B cell (primary cell): ENCODE measurements at regions not wholly inside any gene's neighbourhood (a gene's known extent, or its start where the extent isn't known, plus 50 kb on each side); places are given as distances from the start of the nearest gene placed in this dataset.

Source experiments
- ATAC-seq: fragments of 200-7000 bp; cut with Tn5 transposase; one replicate; pipeline ENCODE4 v1.10.0; 2021; ENCODE audit warnings: low read depth, mild to moderate bottlenecking, moderate number of reproducible peaks, moderate library complexity
- CTCF ChIA-PET: fragments of 350-600 bp; sonication (Branson Sonifier 250); formaldehyde crosslinking; loops from one replicate; lab custom pipeline; 2021; ENCODE audit warnings: antibody characterized with exemption, inconsistent platforms; lab: Charles Lee
- POLR2A ChIA-PET: fragments of 350-600 bp; sonication (Branson Sonifier 250); formaldehyde crosslinking; loops from one replicate; lab custom pipeline; 2021; ENCODE audit warnings: antibody characterized with exemption; lab: Charles Lee
- DNase-seq: peaks from one replicate; pipeline ENCODE4 v3.0.0; 2013
- H2AFZ ChIP-seq: 2 replicates; pipeline ENCODE4 v1.6.1; 2012; ENCODE audit warnings: mild to moderate bottlenecking, low read depth, low read length; ENCODE audit not compliant: insufficient read depth, poor library complexity, severe bottlenecking
- H3K27ac ChIP-seq, 2 donors: 1 replicate in 1 of 2; 2 replicates in 1 of 2; pipeline ENCODE4 v1.5.1; 2012 to 2013; ENCODE audit warnings: low read length in 2 of 2, mild to moderate bottlenecking in 2 of 2, moderate library complexity in 1 of 2
- H3K27me3 ChIP-seq, 4 experiments: fragments of 200-600 bp in 1 of 4; sonication (generic) in 1 of 4; replicated peaks in 1 of 4; 1 replicate in 2 of 4; 2 replicates in 2 of 4; pipeline versions ENCODE4 v1.6.1 to v1.7.0; 2013 to 2016; ENCODE audit warnings: low read length in 3 of 4, mild to moderate bottlenecking in 2 of 4, mixed read lengths in 1 of 4, moderate library complexity in 1 of 4; ENCODE audit not compliant: insufficient read depth in 4 of 4, control insufficient read depth in 3 of 4; ENCODE audit errors: control extremely low read depth in 1 of 4
- H3K36me3 ChIP-seq, 2 experiments: replicated peaks in 1 of 2; 1 replicate in 1 of 2; 2 replicates in 1 of 2; pipeline versions ENCODE4 v1.6.1 to v1.7.1; 2013; ENCODE audit warnings: low read length in 1 of 2; ENCODE audit not compliant: insufficient read depth in 2 of 2, control insufficient read depth in 1 of 2; ENCODE audit errors: control extremely low read depth in 1 of 2, extremely low read depth in 1 of 2
- H3K4me1 ChIP-seq, 2 donors: fragments of 200-600 bp in 1 of 2; sonication (generic) in 1 of 2; 1 replicate in 1 of 2; 2 replicates in 1 of 2; pipeline versions ENCODE4 v1.5.1 to v1.6.1; 2013 to 2017; ENCODE audit warnings: low read length in 2 of 2; ENCODE audit not compliant: control insufficient read depth in 2 of 2, insufficient read depth in 2 of 2
- H3K4me2 ChIP-seq: replicated peaks from 2 replicates; pipeline ENCODE3; 2012; ENCODE audit warnings: mild to moderate bottlenecking, low read depth, low read length; ENCODE audit not compliant: poor library complexity, severe bottlenecking
- H3K4me3 ChIP-seq, 5 experiments: fragments of 200-600 bp in 1 of 5; sonication (generic) in 1 of 5; 1 replicate in 3 of 5; 2 replicates in 2 of 5; pipeline versions ENCODE4 v1.5.1 to v1.7.0; 2011 to 2016; ENCODE audit warnings: low read length in 4 of 5, mild to moderate bottlenecking in 4 of 5, low read depth in 2 of 5, control low read depth in 1 of 5, moderate library complexity in 1 of 5; ENCODE audit not compliant: insufficient read depth in 1 of 5; ENCODE audit errors: control extremely low read depth in 1 of 5, extremely low read depth in 1 of 5
- H3K79me2 ChIP-seq: fragments of 200-600 bp; sonication (generic); one replicate; pipeline ENCODE4 v1.6.0; 2016; ENCODE audit warnings: low read length; ENCODE audit not compliant: control insufficient read depth, insufficient read depth
- H3K9ac ChIP-seq: fragments of 200-600 bp; sonication (generic); 2 replicates; pipeline ENCODE4 v1.6.1; 2017; ENCODE audit warnings: mild to moderate bottlenecking, low read length, moderate library complexity
- H3K9me3 ChIP-seq, 3 donors: one replicate each; pipeline versions ENCODE4 v1.6.1 to v1.7.1; 2013; ENCODE audit warnings: low read length in 2 of 3; ENCODE audit not compliant: control insufficient read depth in 2 of 3, insufficient read depth in 1 of 3; ENCODE audit errors: control extremely low read depth in 1 of 3
- H4K20me1 ChIP-seq: 2 replicates; pipeline ENCODE4 v1.6.0; 2012; ENCODE audit warnings: mild to moderate bottlenecking, low read length; ENCODE audit not compliant: insufficient read depth, control insufficient read depth, poor library complexity, severe bottlenecking
- H3K27ac Mint-ChIP-seq: one replicate; pipeline ENCODE4 v1.8.0; 2021; ENCODE audit warnings: mixed read lengths
- H3K27me3 Mint-ChIP-seq: one replicate; pipeline ENCODE4 v1.8.0; 2021; ENCODE audit warnings: mixed read lengths
- H3K4me1 Mint-ChIP-seq: one replicate; pipeline ENCODE4 v1.8.0; 2021; ENCODE audit warnings: mixed read lengths
- H3K4me3 Mint-ChIP-seq: one replicate; pipeline ENCODE4 v1.8.0; 2021; ENCODE audit warnings: mixed read lengths
- H3K9me3 Mint-ChIP-seq: one replicate; pipeline ENCODE4 v1.8.0; 2022; ENCODE audit warnings: mixed read lengths; ENCODE audit not compliant: insufficient read depth
- CTCF ChIP-seq: fragments of 200-600 bp; IDR thresholded peaks from one replicate; pipeline ENCODE4 v1.8.0; 2022; ENCODE audit warnings: antibody characterized with exemption, mild to moderate bottlenecking
- EZH2 ChIP-seq: IDR thresholded peaks from 2 replicates; pipeline ENCODE4 v1.6.1; 2012; ENCODE audit warnings: borderline replicate concordance, low read depth, mild to moderate bottlenecking, moderate library complexity, low read length; ENCODE audit not compliant: insufficient read depth, poor library complexity, severe bottlenecking
- WGBS: methylation state at CpG from one replicate; pipeline ENCODE4 v1.1.5; 2013; ENCODE audit warnings: missing lambda C conversion rate; ENCODE audit not compliant: insufficient coverage; 5-methylcytosine and 5-hydroxymethylcytosine counted together
- intact Hi-C: fragments of 100-400 bp; cut with micrococcal nuclease; formaldehyde crosslinking; loops from one replicate; pipeline ENCODE4 v1.10.0; 2022

GRCh38 chr10:123348691-123349572, 194.7 kb downstream of the BUB3 start:
- ATAC-seq (no peak), DNase-seq (no peak)
- ChIA-PET CTCF (no interaction called here), POLR2A (no interaction called here)
- Histone ChIP-seq H3K27me3 (peaks cover 0 to 4% (median 0%) of the 10 kb centered on the region in 4 experiments), H3K4me1 (no peaks in the 10 kb centered on the region), H3K9me3 (no peaks in the 10 kb centered on the region), H3K9ac (no peak overlapping the region), H4K20me1 (no peaks in the 10 kb centered on the region), H3K27ac (no peak overlapping the region), H2AFZ (no peak overlapping the region), H3K79me2 (no peaks in the 10 kb centered on the region), H3K36me3 (no peaks in the 10 kb centered on the region), H3K4me3 (no peak overlapping the region), H3K4me2 (no peak overlapping the region)
- H3K4me3 Mint-ChIP-seq, result no peak overlapping the region
- WGBS, result 91% methylated on average over 10 of the region's 19 CpGs
- H3K4me1 Mint-ChIP-seq, result no peaks in the 10 kb centered on the region
- peaks cover 6% of the 10 kb centered on the region for H3K27me3 Mint-ChIP-seq
- H3K27ac Mint-ChIP-seq, result no peak overlapping the region
- H3K9me3 Mint-ChIP-seq, result no peaks in the 10 kb centered on the region
- no peak for TF ChIP-seq EZH2
- TF ChIP-seq CTCF, result no peak
- intact Hi-C loops, result no loop called here

GRCh38 chr10:123351715-123352114, 197.5 kb downstream of the BUB3 start:
- Mint-ChIP-seq H3K4me3 (no peak overlapping the region), H3K27ac (no peak overlapping the region), H3K9me3 (no peaks in the 10 kb centered on the region), H3K27me3 (peaks cover 20% of the 10 kb centered on the region), H3K4me1 (no peaks in the 10 kb centered on the region)
- no peaks in the 10 kb centered on the region for H3K4me1 ChIP-seq
- ATAC-seq, result no peak
- POLR2A ChIA-PET, result no interaction called here
- H3K4me2 ChIP-seq, result no peak overlapping the region
- no peak overlapping the region for H3K4me3 ChIP-seq
- H3K27me3 ChIP-seq, result no peaks in the 10 kb centered on the region
- H3K27ac ChIP-seq, result no peak overlapping the region
- no peaks in the 10 kb centered on the region for H3K79me2 ChIP-seq
- no peaks in the 10 kb centered on the region for H3K36me3 ChIP-seq
- H4K20me1 ChIP-seq, result no peaks in the 10 kb centered on the region
- TF ChIP-seq EZH2, result no peak
- no peak for TF ChIP-seq CTCF
- H2AFZ ChIP-seq, result no peak overlapping the region
- 97% methylated on average over 14 of the region's 17 CpGs for WGBS
- intact Hi-C loops, result no loop called here
- CTCF ChIA-PET, result no interaction called here
- DNase-seq, result no peak
- H3K9me3 ChIP-seq, result no peaks in the 10 kb centered on the region
- H3K9ac ChIP-seq, result no peak overlapping the region
